Activated CD8-positive, alpha-beta T cell treated with anti-CD3 and anti-CD28 coated beads for 36 hours (primary cell): ENCODE measurements at regions not wholly inside any gene's neighbourhood (a gene's known extent, or its start where the extent isn't known, plus 50 kb on each side); places are given as distances from the start of the nearest gene placed in this dataset.

ENCODE experiments used
- ATAC-seq: fragments of 200-7000 bp; cut with Tn5 transposase; one replicate; pipeline ENCODE4 v1.10.0; 2021; ENCODE audit warnings: mild to moderate bottlenecking, moderate library complexity
- CTCF ChIA-PET: fragments of 350-600 bp; sonication (Branson Sonifier 250); formaldehyde crosslinking; loops from one replicate; lab custom pipeline; 2021; ENCODE audit warnings: antibody characterized with exemption; lab: Charles Lee
- POLR2A ChIA-PET: fragments of 350-600 bp; sonication (Branson Sonifier 250); formaldehyde crosslinking; loops from one replicate; lab custom pipeline; 2021; ENCODE audit warnings: antibody characterized with exemption; lab: Charles Lee
- DNase-seq: peaks from one replicate; pipeline ENCODE4 v3.0.0-alpha.2; 2020
- H3K27ac Mint-ChIP-seq: one replicate; pipeline ENCODE4 v1.8.0; 2021; ENCODE audit warnings: mild to moderate bottlenecking, mixed read lengths
- H3K27me3 Mint-ChIP-seq: one replicate; pipeline ENCODE4 v1.8.0; 2021; ENCODE audit warnings: mixed read lengths
- H3K36me3 Mint-ChIP-seq: one replicate; pipeline ENCODE4 v1.8.0; 2021; ENCODE audit warnings: low read depth, mixed read lengths
- H3K4me1 Mint-ChIP-seq: one replicate; pipeline ENCODE4 v1.8.0; 2021; ENCODE audit warnings: low read depth, mixed read lengths
- H3K4me3 Mint-ChIP-seq: one replicate; pipeline ENCODE4 v1.8.0; 2021; ENCODE audit warnings: mild to moderate bottlenecking, moderate library complexity, mixed read lengths
- H3K9me3 Mint-ChIP-seq: one replicate; pipeline ENCODE4 v1.8.0; 2021; ENCODE audit warnings: mixed read lengths
- CTCF ChIP-seq: fragments of 200-600 bp; IDR thresholded peaks from one replicate; pipeline ENCODE4 v1.8.0; 2022; ENCODE audit warnings: antibody characterized with exemption, mild to moderate bottlenecking
- intact Hi-C: fragments of 100-400 bp; cut with micrococcal nuclease; formaldehyde crosslinking; loops from one replicate; pipeline ENCODE4 v1.10.0; 2022

GRCh38 chrX:99914635-99915034 lies 495.4 kb downstream of the PCDH19 start:
- TF ChIP-seq CTCF, result no peak
- H3K9me3 Mint-ChIP-seq, result no peaks in the 10 kb centered on the region

GRCh38 chrX:99913611-99914010 lies 496.5 kb downstream of the PCDH19 start:
- H3K9me3 Mint-ChIP-seq, result no peaks in the 10 kb centered on the region
- no peak for ATAC-seq
- intact Hi-C loops, result no loop called here
- ChIA-PET POLR2A (no interaction called here), CTCF (no interaction called here)
- TF ChIP-seq CTCF, result no peak
- no peaks in the 10 kb centered on the region for H3K4me1 Mint-ChIP-seq
- H3K27me3 Mint-ChIP-seq, result no peaks in the 10 kb centered on the region
- no peak overlapping the region for H3K4me3 Mint-ChIP-seq
- no peaks in the 10 kb centered on the region for H3K36me3 Mint-ChIP-seq
- no peak overlapping the region for H3K27ac Mint-ChIP-seq
- DNase-seq, result no peak

More at GRCh38 chrX:99914635-99915034, 495.4 kb downstream of the PCDH19 start:
- DNase-seq, result no peak
- ATAC-seq, result no peak
- intact Hi-C loops, result no loop called here
- Mint-ChIP-seq H3K4me1 (no peaks in the 10 kb centered on the region), H3K4me3 (no peak overlapping the region), H3K36me3 (no peaks in the 10 kb centered on the region), H3K27me3 (no peaks in the 10 kb centered on the region), H3K27ac (no peak overlapping the region)
- ChIA-PET POLR2A (no interaction called here), CTCF (no interaction called here)

GRCh38 chrX:99909946-99910345 lies 500.1 kb downstream of the PCDH19 start:
- intact Hi-C loops, result no loop called here
- DNase-seq (no peak), ATAC-seq (no peak)
- H3K27ac Mint-ChIP-seq, result no peak overlapping the region
- no peak overlapping the region for H3K4me3 Mint-ChIP-seq
- ChIA-PET POLR2A (no interaction called here), CTCF (no interaction called here)
- no peaks in the 10 kb centered on the region for H3K27me3 Mint-ChIP-seq
- H3K4me1 Mint-ChIP-seq, result no peaks in the 10 kb centered on the region
- TF ChIP-seq CTCF, result no peak
- no peaks in the 10 kb centered on the region for H3K9me3 Mint-ChIP-seq
- no peaks in the 10 kb centered on the region for H3K36me3 Mint-ChIP-seq

GRCh38 chrX:99901091-99901490 lies 509.0 kb downstream of the PCDH19 start:
- ATAC-seq (no peak), DNase-seq (no peak)
- intact Hi-C loops, result no loop called here
- POLR2A ChIA-PET, result no interaction called here
- H3K4me3 Mint-ChIP-seq, result no peak overlapping the region
- CTCF ChIA-PET, result no interaction called here
- no peak for TF ChIP-seq CTCF
- H3K4me1 Mint-ChIP-seq, result no peaks in the 10 kb centered on the region
- H3K27ac Mint-ChIP-seq, result no peak overlapping the region
- H3K36me3 Mint-ChIP-seq, result no peaks in the 10 kb centered on the region
- no peaks in the 10 kb centered on the region for H3K27me3 Mint-ChIP-seq
- H3K9me3 Mint-ChIP-seq, result no peaks in the 10 kb centered on the region

GRCh38 chrX:99887918-99888317 lies 522.2 kb downstream of the PCDH19 start:
- Mint-ChIP-seq H3K27ac (no peak overlapping the region), H3K36me3 (no peaks in the 10 kb centered on the region), H3K4me3 (no peak overlapping the region), H3K9me3 (no peaks in the 10 kb centered on the region), H3K27me3 (no peaks in the 10 kb centered on the region), H3K4me1 (no peaks in the 10 kb centered on the region)
- ChIA-PET POLR2A (no interaction called here), CTCF (no interaction called here)
- ATAC-seq (no peak), DNase-seq (no peak)
- intact Hi-C loops, result no loop called here
- TF ChIP-seq CTCF, result no peak
